Neuron (in vitro differentiated cells): ENCODE measurements at regions not wholly inside any gene's neighbourhood (a gene's known extent, or its start where the extent isn't known, plus 50 kb on each side); places are given as distances from the start of the nearest gene placed in this dataset.
"Not testable (repeated sequence)": the region's sequence is repeated elsewhere in the genome, so short reads cannot be mapped to it uniquely, and the experiment has no call there.

Source experiments
- H2AFZ ChIP-seq: one replicate; pipeline ENCODE4 v1.6.1; 2013; ENCODE audit warnings: low read depth, mild to moderate bottlenecking, inconsistent platforms, low read length, moderate library complexity
- H3K27me3 ChIP-seq: one replicate; pipeline ENCODE4 v1.6.1; 2013; ENCODE audit warnings: low read length; ENCODE audit not compliant: insufficient read depth
- H3K36me3 ChIP-seq: one replicate; pipeline ENCODE4 v1.6.1; 2013; ENCODE audit warnings: low read length; ENCODE audit not compliant: insufficient read depth
- H3K4me1 ChIP-seq: one replicate; pipeline ENCODE4 v1.6.1; 2013; ENCODE audit warnings: low read length; ENCODE audit not compliant: insufficient read depth
- H3K4me3 ChIP-seq: 2 replicates; pipeline ENCODE4 v1.5.1; 2013; ENCODE audit warnings: mild to moderate bottlenecking, low read length, moderate library complexity
- H3K9me3 ChIP-seq: one replicate; pipeline ENCODE4 v1.6.1; 2013; ENCODE audit warnings: low read length

- H3K9me3 ChIP-seq = no peaks in the 10 kb centered on the region
- H3K4me1 ChIP-seq = no peaks in the 10 kb centered on the region
- H2AFZ ChIP-seq = no peak overlapping the region
- no peak overlapping the region for H3K4me3 ChIP-seq
- H3K27me3 ChIP-seq = no peaks in the 10 kb centered on the region
- H3K36me3 ChIP-seq = no peaks in the 10 kb centered on the region
These were observed 190.0 kb downstream of the SLC38A4 start for GRCh38 chr12:46635818-46636217.

- Histone ChIP-seq H2AFZ (no peak overlapping the region), H3K27me3 (no peaks in the 10 kb centered on the region), H3K36me3 (no peaks in the 10 kb centered on the region), H3K9me3 (no peaks in the 10 kb centered on the region), H3K4me1 (no peaks in the 10 kb centered on the region), H3K4me3 (no peak overlapping the region)
These were observed 196.2 kb downstream of the SLC38A4 start for GRCh38 chr12:46629331-46630229.

GRCh38 chr12:46628176-46628575 is 197.6 kb downstream of the SLC38A4 start:
- Histone ChIP-seq H3K9me3 (no peaks in the 10 kb centered on the region), H3K36me3 (no peaks in the 10 kb centered on the region), H2AFZ (no peak overlapping the region), H3K4me3 (no peak overlapping the region), H3K4me1 (no peaks in the 10 kb centered on the region), H3K27me3 (no peaks in the 10 kb centered on the region)

- no peaks in the 10 kb centered on the region for H3K4me1 ChIP-seq
- no peaks in the 10 kb centered on the region for H3K27me3 ChIP-seq
- no peak overlapping the region for H2AFZ ChIP-seq
- H3K4me3 ChIP-seq = no peak overlapping the region
- no peaks in the 10 kb centered on the region for H3K36me3 ChIP-seq
- H3K9me3 ChIP-seq = no peaks in the 10 kb centered on the region
These were observed 198.1 kb downstream of the SLC38A4 start for GRCh38 chr12:46627686-46628085.

DNA sequence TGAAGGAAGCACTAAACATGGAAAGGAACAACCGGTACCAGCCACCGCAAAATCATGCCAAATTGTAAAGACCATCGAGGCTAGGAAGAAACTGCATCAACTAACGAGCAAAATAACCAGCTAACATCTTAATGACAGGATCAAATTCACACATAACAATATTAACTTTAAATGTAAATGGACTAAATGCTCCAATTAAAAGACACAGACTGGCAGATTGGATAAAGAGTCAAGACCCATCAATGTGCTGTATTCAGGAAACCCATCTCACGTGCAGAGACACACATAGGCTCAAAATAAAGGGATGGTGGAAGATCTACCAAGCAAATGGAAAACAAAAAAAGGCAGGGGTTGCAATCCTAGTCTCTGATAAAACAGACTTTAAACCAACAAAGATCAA is 206.3 kb downstream of the SLC38A4 start:
- not testable (repeated sequence) for H3K9me3 ChIP-seq, H2AFZ ChIP-seq, H3K36me3 ChIP-seq, H3K27me3 ChIP-seq, H3K4me3 ChIP-seq, H3K4me1 ChIP-seq

GRCh38 chr12:46617737-46618136 is 208.1 kb downstream of the SLC38A4 start:
- not testable (repeated sequence) for H3K9me3 ChIP-seq, H3K4me3 ChIP-seq, H3K36me3 ChIP-seq, H2AFZ ChIP-seq, H3K4me1 ChIP-seq, H3K27me3 ChIP-seq

DNA sequence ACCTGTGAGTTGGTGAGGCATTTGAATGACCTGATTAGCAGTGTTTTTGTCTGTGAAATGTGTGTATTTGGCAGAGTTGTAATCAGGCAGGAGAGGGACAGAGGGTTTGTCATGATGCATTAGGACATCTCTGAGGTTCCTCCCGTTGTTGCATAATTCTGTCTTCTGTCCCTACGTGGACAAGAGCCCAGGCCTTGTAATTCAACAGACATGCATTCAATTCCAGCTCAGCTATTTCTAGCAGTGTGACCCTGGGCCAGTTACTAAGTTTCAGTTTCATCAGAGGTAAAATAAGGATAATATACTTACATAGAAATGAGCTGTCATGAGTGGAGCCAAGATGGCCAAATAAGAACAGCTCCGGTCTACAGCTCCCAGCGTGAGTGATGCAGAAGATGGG is 208.6 kb downstream of the SLC38A4 start:
- Histone ChIP-seq H3K27me3 (no peaks in the 10 kb centered on the region), H3K4me3 (no peak overlapping the region), H2AFZ (no peak overlapping the region), H3K9me3 (no peaks in the 10 kb centered on the region), H3K36me3 (no peaks in the 10 kb centered on the region), H3K4me1 (no peaks in the 10 kb centered on the region)

DNA sequence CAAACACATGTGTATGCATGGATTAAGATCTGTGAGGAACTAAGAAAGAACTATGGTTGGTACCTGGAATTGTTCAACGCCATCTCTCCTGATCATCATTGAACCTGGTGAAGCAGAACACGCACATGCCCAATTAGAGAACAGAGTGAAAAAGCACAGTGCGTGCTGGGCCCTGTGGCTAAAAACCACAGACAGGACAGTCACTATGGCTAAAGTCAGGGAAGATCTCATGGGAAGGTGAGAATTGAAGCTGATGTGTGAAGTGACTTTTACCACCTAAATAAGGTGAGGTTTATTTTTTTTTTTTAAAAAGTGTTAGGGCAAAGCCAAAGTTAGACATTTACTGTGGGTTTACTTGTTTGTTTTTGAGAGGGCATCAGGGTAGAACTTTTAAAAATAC is 215.0 kb downstream of the SLC38A4 start:
- H2AFZ ChIP-seq = no peak overlapping the region
- H3K4me1 ChIP-seq = no peaks in the 10 kb centered on the region
- H3K36me3 ChIP-seq = no peaks in the 10 kb centered on the region
- no peak overlapping the region for H3K4me3 ChIP-seq
- H3K27me3 ChIP-seq = no peaks in the 10 kb centered on the region
- H3K9me3 ChIP-seq = no peaks in the 10 kb centered on the region

GRCh38 chr12:46609674-46610073 is 216.1 kb downstream of the SLC38A4 start:
- H3K9me3 ChIP-seq = no peaks in the 10 kb centered on the region
- H2AFZ ChIP-seq = no peak overlapping the region
- no peaks in the 10 kb centered on the region for H3K36me3 ChIP-seq
- no peak overlapping the region for H3K4me3 ChIP-seq
- no peaks in the 10 kb centered on the region for H3K27me3 ChIP-seq
- no peaks in the 10 kb centered on the region for H3K4me1 ChIP-seq

DNA sequence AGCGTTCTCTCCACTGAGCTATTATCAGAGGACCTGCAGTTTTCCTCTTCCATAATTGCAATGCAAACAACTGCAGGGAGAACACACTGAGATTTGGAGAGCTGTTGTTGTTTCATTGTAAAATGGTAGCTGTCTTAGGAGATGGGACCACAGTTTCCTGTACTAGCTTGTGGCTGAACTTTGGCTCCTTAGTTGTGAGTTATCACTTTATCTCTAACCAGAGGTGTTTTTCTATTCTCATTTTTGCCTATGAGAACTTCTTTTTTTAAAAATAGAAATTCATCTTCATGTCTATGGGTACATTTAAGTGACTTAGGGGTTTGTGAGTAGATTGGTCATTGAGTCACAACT is 216.5 kb downstream of the SLC38A4 start:
- Histone ChIP-seq H3K27me3 (no peaks in the 10 kb centered on the region), H3K36me3 (no peaks in the 10 kb centered on the region), H3K4me3 (no peak overlapping the region), H3K4me1 (no peaks in the 10 kb centered on the region), H2AFZ (no peak overlapping the region), H3K9me3 (no peaks in the 10 kb centered on the region)

- Histone ChIP-seq H3K4me1 (no peaks in the 10 kb centered on the region), H3K4me3 (no peak overlapping the region), H3K9me3 (no peaks in the 10 kb centered on the region), H2AFZ (no peak overlapping the region), H3K36me3 (no peaks in the 10 kb centered on the region), H3K27me3 (no peaks in the 10 kb centered on the region)
These were observed 217.1 kb downstream of the SLC38A4 start for GRCh38 chr12:46608431-46609272.

- Histone ChIP-seq H3K27me3 (no peaks in the 10 kb centered on the region), H2AFZ (no peak overlapping the region), H3K4me1 (no peaks in the 10 kb centered on the region), H3K4me3 (no peak overlapping the region), H3K9me3 (no peaks in the 10 kb centered on the region), H3K36me3 (no peaks in the 10 kb centered on the region)
These were observed 221.1 kb downstream of the SLC38A4 start for GRCh38 chr12:46604684-46605083.

- no peaks in the 10 kb centered on the region for H3K4me1 ChIP-seq
- no peak overlapping the region for H2AFZ ChIP-seq
- H3K27me3 ChIP-seq = no peaks in the 10 kb centered on the region
- H3K9me3 ChIP-seq = no peaks in the 10 kb centered on the region
- no peak overlapping the region for H3K4me3 ChIP-seq
- no peaks in the 10 kb centered on the region for H3K36me3 ChIP-seq
These were observed 221.9 kb downstream of the SLC38A4 start for GRCh38 chr12:46603776-46604456.
